IMR-90 (cell line): ENCODE measurements at regions not wholly inside any gene's neighbourhood (a gene's known extent, or its start where the extent isn't known, plus 50 kb on each side); places are given as distances from the start of the nearest gene placed in this dataset.

ENCODE experiments used
- ATAC-seq: fragments of 200-7000 bp; cut with Tn5 transposase; 2 replicates; pipeline ENCODE4 v1.9.1; 2020; ENCODE audit warnings: low read depth, mild to moderate bottlenecking, moderate library complexity
- BruUV-seq: library from RNA; stranded (reverse); fragments of 400-500 nt; replicated peaks from 2 replicates; lab custom pipeline; 2021; lab: Mats Ljungman, UMichigan
- CTCF ChIA-PET: fragments of 300-600 bp; formaldehyde crosslinking; extraction: SDS; loops from one replicate; lab custom pipeline; 2021; ENCODE audit warnings: antibody characterized with exemption; lab: Yijun Ruan, JAX
- POLR2A ChIA-PET: fragments of 300-600 bp; sonication (Branson Sonifier 250); formaldehyde crosslinking; loops from one replicate; lab custom pipeline; 2022; ENCODE audit warnings: antibody characterized with exemption; ENCODE audit not compliant: unreplicated experiment; lab: Charles Lee
- DNase-seq: peaks from one replicate; pipeline ENCODE4 v3.0.0; 2013
- H2AFZ ChIP-seq: replicated peaks from 2 replicates; pipeline ENCODE3; 2013; ENCODE audit warnings: low read length, mild to moderate bottlenecking; ENCODE audit not compliant: poor library complexity
- H2AK5ac ChIP-seq: 2 replicates; pipeline ENCODE4 v1.6.1; 2013; ENCODE audit warnings: low read depth, low read length, inconsistent platforms
- H2AK9ac ChIP-seq: replicated peaks from 2 replicates; pipeline ENCODE3; 2013; ENCODE audit warnings: mild to moderate bottlenecking, low read depth, low read length, moderate library complexity; ENCODE audit not compliant: poor library complexity
- H2BK120ac ChIP-seq: 2 replicates; pipeline ENCODE4 v1.6.1; 2013; ENCODE audit warnings: low read depth, low read length, inconsistent platforms
- H2BK15ac ChIP-seq: 3 replicates; pipeline ENCODE4 v1.6.1; 2013; ENCODE audit warnings: low read depth, low read length, inconsistent platforms
- H2BK20ac ChIP-seq: 2 replicates; pipeline ENCODE4 v1.6.1; 2013; ENCODE audit warnings: low read depth, mild to moderate bottlenecking, inconsistent platforms, low read length, moderate library complexity
- H2BK5ac ChIP-seq: 2 replicates; pipeline ENCODE4 v1.6.1; 2013; ENCODE audit warnings: mild to moderate bottlenecking, low read depth, low read length, inconsistent platforms; ENCODE audit not compliant: poor library complexity, severe bottlenecking
- H3K14ac ChIP-seq: replicated peaks from 2 replicates; pipeline ENCODE4 v1.6.1; 2013; ENCODE audit warnings: low read depth, low read length, inconsistent platforms
- H3K18ac ChIP-seq: 2 replicates; pipeline ENCODE4 v1.6.1; 2013; ENCODE audit warnings: low read depth, low read length, control low read depth
- H3K23ac ChIP-seq: 2 replicates; pipeline ENCODE4 v1.6.1; 2013; ENCODE audit warnings: low read depth, low read length, inconsistent platforms
- H3K27ac ChIP-seq: 2 replicates; pipeline ENCODE4 v1.5.1; 2013; ENCODE audit warnings: mild to moderate bottlenecking, control low read depth, low read length; ENCODE audit not compliant: insufficient read depth
- H3K27me3 ChIP-seq: 2 replicates; pipeline ENCODE4 v1.6.1; 2013; ENCODE audit warnings: low read length; ENCODE audit not compliant: control insufficient read depth, insufficient read depth
- H3K36me3 ChIP-seq: 2 replicates; pipeline ENCODE4 v1.6.1; 2013; ENCODE audit warnings: low read length, mixed read lengths; ENCODE audit not compliant: control insufficient read depth, insufficient read depth
- H3K4ac ChIP-seq: 2 replicates; pipeline ENCODE4 v1.6.1; 2013; ENCODE audit warnings: low read depth, low read length, inconsistent platforms
- H3K4me1 ChIP-seq: 2 replicates; pipeline ENCODE4 v1.6.1; 2013; ENCODE audit warnings: low read length, mixed read lengths; ENCODE audit not compliant: control insufficient read depth, insufficient read depth
- H3K4me2 ChIP-seq: 2 replicates; pipeline ENCODE4 v1.6.1; 2013; ENCODE audit warnings: low read depth, mild to moderate bottlenecking, control low read depth, low read length, moderate library complexity
- H3K4me3 ChIP-seq: 2 replicates; pipeline ENCODE4 v1.5.1; 2013; ENCODE audit warnings: low read depth, mild to moderate bottlenecking, control low read depth, low read length, moderate library complexity; ENCODE audit not compliant: insufficient read depth
- H3K56ac ChIP-seq: 2 replicates; pipeline ENCODE4 v1.6.1; 2013; ENCODE audit warnings: low read length, inconsistent platforms; ENCODE audit not compliant: insufficient read depth; ENCODE audit errors: extremely low read depth
- H3K79me1 ChIP-seq, 2 experiments: 2 replicates each; pipeline ENCODE4 v1.6.1; 2013; ENCODE audit warnings: low read length in 2 of 2, inconsistent platforms in 1 of 2, low read depth in 1 of 2
- H3K9ac ChIP-seq: 2 replicates; pipeline ENCODE4 v1.6.1; 2013; ENCODE audit warnings: low read depth, low read length, control low read depth
- H3K9me1 ChIP-seq: 2 replicates; pipeline ENCODE4 v1.6.1; 2013; ENCODE audit warnings: low read length, inconsistent platforms; ENCODE audit not compliant: insufficient read depth
- H3K9me3 ChIP-seq: 2 replicates; pipeline ENCODE4 v1.6.1; 2013; ENCODE audit warnings: low read length; ENCODE audit not compliant: control insufficient read depth, insufficient read depth
- H4K20me1 ChIP-seq: 2 replicates; pipeline ENCODE4 v1.6.1; 2013; ENCODE audit warnings: low read length, inconsistent platforms; ENCODE audit not compliant: insufficient read depth
- H4K5ac ChIP-seq: 2 replicates; pipeline ENCODE4 v1.6.1; 2013; ENCODE audit warnings: mild to moderate bottlenecking, low read depth, low read length, control low read depth
- H4K8ac ChIP-seq, 2 experiments: 2 replicates each; pipeline ENCODE4 v1.6.1; 2013; ENCODE audit warnings: low read depth in 2 of 2, low read length in 2 of 2, control low read depth in 1 of 2, inconsistent platforms in 1 of 2
- H4K91ac ChIP-seq: 2 replicates; pipeline ENCODE4 v1.6.1; 2013; ENCODE audit warnings: low read depth, low read length, inconsistent platforms; ENCODE audit not compliant: insufficient read depth
- CEBPB ChIP-seq: IDR thresholded peaks from 2 replicates; pipeline ENCODE4 v1.6.1; 2012; ENCODE audit warnings: low read depth, low read length, improper control_type of control experiment
- CHD1 ChIP-seq: IDR thresholded peaks from 2 replicates; pipeline ENCODE4 v1.6.1; 2012; ENCODE audit warnings: low read depth, low read length, improper control_type of control experiment
- FOS ChIP-seq: fragments of 150-350 bp; IDR thresholded peaks from 2 replicates; pipeline ENCODE4 v1.6.1; 2016; ENCODE audit warnings: low read depth, low read length
- MAFK ChIP-seq: IDR thresholded peaks from 2 replicates; pipeline ENCODE4 v1.6.1; 2012; ENCODE audit warnings: low read depth, low read length, improper control_type of control experiment
- MAZ ChIP-seq: IDR thresholded peaks from 2 replicates; pipeline ENCODE4 v1.6.1; 2012; ENCODE audit warnings: low read depth, mild to moderate bottlenecking, low read length, improper control_type of control experiment, moderate library complexity, borderline replicate concordance
- MXI1 ChIP-seq: IDR thresholded peaks from 2 replicates; pipeline ENCODE4 v1.6.1; 2012; ENCODE audit warnings: low read depth, mild to moderate bottlenecking, low read length, moderate library complexity, borderline replicate concordance
- NFE2L2 ChIP-seq: fragments of 150-350 bp; IDR thresholded peaks from 2 replicates; pipeline ENCODE4 v1.6.1; 2016; ENCODE audit warnings: low read depth, mild to moderate bottlenecking, low read length
- POLR2A ChIP-seq: IDR thresholded peaks from 2 replicates; pipeline ENCODE4 v1.6.1; 2012; ENCODE audit warnings: mild to moderate bottlenecking, low read depth, low read length
- RAD21 ChIP-seq: IDR thresholded peaks from 2 replicates; pipeline ENCODE4 v1.6.1; 2012; ENCODE audit warnings: low read length, improper control_type of control experiment
- RCOR1 ChIP-seq: IDR thresholded peaks from 2 replicates; pipeline ENCODE4 v1.6.1; 2012; ENCODE audit warnings: mild to moderate bottlenecking, low read length, improper control_type of control experiment; ENCODE audit not compliant: insufficient replicate concordance
- RFX5 ChIP-seq: IDR thresholded peaks from 2 replicates; pipeline ENCODE4 v1.8.0; 2012; ENCODE audit warnings: low read depth, mild to moderate bottlenecking, low read length, moderate library complexity
- SMC3 ChIP-seq: fragments of 150-350 bp; IDR thresholded peaks from 2 replicates; pipeline ENCODE4 v1.6.1; 2016; ENCODE audit warnings: low read depth, mild to moderate bottlenecking, antibody characterized with exemption, low read length, moderate library complexity
- WGBS, 2 experiments: methylation state at CpG; one replicate each; pipeline versions ENCODE4 v1.1.5 to v1.1.7; 2013; ENCODE audit warnings: missing lambda C conversion rate in 2 of 2; ENCODE audit not compliant: insufficient read length in 1 of 2; ENCODE audit errors: extremely low coverage in 2 of 2; 5-methylcytosine and 5-hydroxymethylcytosine counted together
- dilution Hi-C: fragments of 300-500 bp; cut with HindIII; formaldehyde crosslinking; loops from one replicate; pipeline ENCODE4 v1.14.3; 2018; ENCODE audit warnings: low sequenced_read_pairs; ENCODE audit not compliant: unreplicated experiment
- in situ Hi-C: fragments of 300-500 bp; cut with MboI; formaldehyde crosslinking; loops from 3 replicates; pipeline ENCODE4 v1.14.3; 2019; ENCODE audit warnings: low sequenced_read_pairs, inconsistent platforms, mixed read lengths
- intact Hi-C: fragments of 100-400 bp; cut with micrococcal nuclease; formaldehyde crosslinking; loops from 2 replicates; pipeline ENCODE4 v1.10.0; 2022
- TF ChIP-seq, protein P1 (sequence below): fragments of 150-350 bp; IDR thresholded peaks from 2 replicates; pipeline ENCODE4 v1.6.1; 2016; ENCODE audit warnings: low read depth, mild to moderate bottlenecking, low read length, moderate library complexity, borderline replicate concordance
- TF ChIP-seq, protein P2 (sequence below): fragments of 150-350 bp; IDR thresholded peaks from 2 replicates; pipeline ENCODE4 v1.6.1; 2017; ENCODE audit warnings: mild to moderate bottlenecking, antibody characterized with exemption, low read length, low read depth
- TF ChIP-seq, protein P3 (sequence below): conservative IDR thresholded peaks from 2 replicates; pipeline ENCODE4 v1.5.1; 2012; ENCODE audit warnings: mild to moderate bottlenecking, low read depth, low read length, improper control_type of control experiment

DNA sequence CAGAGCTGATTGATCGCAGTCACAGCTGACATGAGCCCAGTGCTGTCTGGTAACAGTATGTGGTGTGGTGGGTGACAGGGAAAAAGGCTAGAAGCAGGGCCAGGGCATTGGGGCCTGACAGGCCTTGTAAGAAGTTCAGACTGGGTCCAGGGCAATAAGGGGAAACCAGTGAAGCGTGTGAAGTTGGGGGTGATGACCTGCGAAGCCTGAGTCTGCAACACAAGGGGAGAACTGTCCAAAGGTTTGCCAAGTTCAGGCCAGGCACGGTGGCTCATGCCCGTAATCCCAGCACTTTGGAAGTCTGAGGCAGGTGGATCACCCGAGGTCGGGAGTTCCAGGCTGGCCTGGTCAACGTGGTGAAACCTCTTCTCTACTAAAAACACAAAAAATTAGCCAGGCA is 983.9 kb upstream of the ZNF722 start:
- H2AFZ ChIP-seq = no peak overlapping the region
- intact Hi-C loops = no loop called here
- ATAC-seq (no peak), DNase-seq (no peak)
- H3K4me2 ChIP-seq = no peak overlapping the region
- no peaks in the 10 kb centered on the region for H3K27me3 ChIP-seq
- H3K9ac ChIP-seq = no peak overlapping the region
- no peak overlapping the region for H2BK15ac ChIP-seq
- H3K9me3 ChIP-seq = peaks cover 33% of the 10 kb centered on the region
- in situ Hi-C loops = no loop called here
- no peak overlapping the region for H4K91ac ChIP-seq
- no peak overlapping the region for H2AK9ac ChIP-seq
- WGBS, 2 experiments = 80% methylated on average over 2 of the region's 8 CpGs; no CpG with 5 or more reads in 1 of the 2 experiments
- no peak overlapping the region for H4K5ac ChIP-seq
- H3K79me1 ChIP-seq = no peaks in the 10 kb centered on the region
- H3K4ac ChIP-seq = no peak overlapping the region
- no peak overlapping the region for H3K18ac ChIP-seq
- H4K20me1 ChIP-seq = no peaks in the 10 kb centered on the region
- no peak overlapping the region for H2BK5ac ChIP-seq
- dilution Hi-C loops = no loop called here
- no peak overlapping the region for H3K56ac ChIP-seq
- CTCF ChIA-PET = no interaction called here
- H2AK5ac ChIP-seq = no peak overlapping the region
- no peak overlapping the region for H3K14ac ChIP-seq
- no peak for TF ChIP-seq NFE2L2
- TF ChIP-seq RFX5 = no peak
- no peak for TF ChIP-seq MAZ
- TF ChIP-seq FOS = no peak
- TF ChIP-seq CHD1 = no peak
- no peak for TF ChIP-seq RCOR1
- no peak for TF ChIP-seq CEBPB
- TF ChIP-seq MAFK = no peak
- TF ChIP-seq, protein P1, sequence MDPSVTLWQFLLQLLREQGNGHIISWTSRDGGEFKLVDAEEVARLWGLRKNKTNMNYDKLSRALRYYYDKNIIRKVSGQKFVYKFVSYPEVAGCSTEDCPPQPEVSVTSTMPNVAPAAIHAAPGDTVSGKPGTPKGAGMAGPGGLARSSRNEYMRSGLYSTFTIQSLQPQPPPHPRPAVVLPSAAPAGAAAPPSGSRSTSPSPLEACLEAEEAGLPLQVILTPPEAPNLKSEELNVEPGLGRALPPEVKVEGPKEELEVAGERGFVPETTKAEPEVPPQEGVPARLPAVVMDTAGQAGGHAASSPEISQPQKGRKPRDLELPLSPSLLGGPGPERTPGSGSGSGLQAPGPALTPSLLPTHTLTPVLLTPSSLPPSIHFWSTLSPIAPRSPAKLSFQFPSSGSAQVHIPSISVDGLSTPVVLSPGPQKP = no peak
- TF ChIP-seq, protein P2, sequence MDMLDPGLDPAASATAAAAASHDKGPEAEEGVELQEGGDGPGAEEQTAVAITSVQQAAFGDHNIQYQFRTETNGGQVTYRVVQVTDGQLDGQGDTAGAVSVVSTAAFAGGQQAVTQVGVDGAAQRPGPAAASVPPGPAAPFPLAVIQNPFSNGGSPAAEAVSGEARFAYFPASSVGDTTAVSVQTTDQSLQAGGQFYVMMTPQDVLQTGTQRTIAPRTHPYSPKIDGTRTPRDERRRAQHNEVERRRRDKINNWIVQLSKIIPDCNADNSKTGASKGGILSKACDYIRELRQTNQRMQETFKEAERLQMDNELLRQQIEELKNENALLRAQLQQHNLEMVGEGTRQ = no peak
- no peak for TF ChIP-seq POLR2A
- no peak for TF ChIP-seq RAD21
- TF ChIP-seq SMC3 = no peak
- TF ChIP-seq MXI1 = no peak
- TF ChIP-seq, protein P3, sequence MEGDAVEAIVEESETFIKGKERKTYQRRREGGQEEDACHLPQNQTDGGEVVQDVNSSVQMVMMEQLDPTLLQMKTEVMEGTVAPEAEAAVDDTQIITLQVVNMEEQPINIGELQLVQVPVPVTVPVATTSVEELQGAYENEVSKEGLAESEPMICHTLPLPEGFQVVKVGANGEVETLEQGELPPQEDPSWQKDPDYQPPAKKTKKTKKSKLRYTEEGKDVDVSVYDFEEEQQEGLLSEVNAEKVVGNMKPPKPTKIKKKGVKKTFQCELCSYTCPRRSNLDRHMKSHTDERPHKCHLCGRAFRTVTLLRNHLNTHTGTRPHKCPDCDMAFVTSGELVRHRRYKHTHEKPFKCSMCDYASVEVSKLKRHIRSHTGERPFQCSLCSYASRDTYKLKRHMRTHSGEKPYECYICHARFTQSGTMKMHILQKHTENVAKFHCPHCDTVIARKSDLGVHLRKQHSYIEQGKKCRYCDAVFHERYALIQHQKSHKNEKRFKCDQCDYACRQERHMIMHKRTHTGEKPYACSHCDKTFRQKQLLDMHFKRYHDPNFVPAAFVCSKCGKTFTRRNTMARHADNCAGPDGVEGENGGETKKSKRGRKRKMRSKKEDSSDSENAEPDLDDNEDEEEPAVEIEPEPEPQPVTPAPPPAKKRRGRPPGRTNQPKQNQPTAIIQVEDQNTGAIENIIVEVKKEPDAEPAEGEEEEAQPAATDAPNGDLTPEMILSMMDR = no peak
- no peaks in the 10 kb centered on the region for H3K9me1 ChIP-seq
- no TSS peak for BruUV-seq
- H3K4me3 ChIP-seq = no peak overlapping the region
- POLR2A ChIA-PET = no interaction called here
- H2BK120ac ChIP-seq = no peak overlapping the region
- H3K4me1 ChIP-seq = no peaks in the 10 kb centered on the region
- no peak overlapping the region for H3K23ac ChIP-seq
- H3K27ac ChIP-seq = no peak overlapping the region
- H4K8ac ChIP-seq = no peak overlapping the region
- H2BK20ac ChIP-seq = no peak overlapping the region
- no peaks in the 10 kb centered on the region for H3K36me3 ChIP-seq
